SW 1271 (cell line): ENCODE measurements at regions not wholly inside any gene's neighbourhood (a gene's known extent, or its start where the extent isn't known, plus 50 kb on each side); places are given as distances from the start of the nearest gene placed in this dataset.

Source experiments
- DNase-seq, 2 experiments: peaks; one replicate each; lab custom pipeline; 2025; lab: John Stamatoyannopoulos, UW

- no peak for DNase-seq
Measured at GRCh38 chr11:81174646-81175330, 1558.9 kb downstream of the FAM181B start.

- no peak for DNase-seq
Measured at GRCh38 chr11:81165164-81165563, 1568.5 kb downstream of the FAM181B start.

GRCh38 chr11:81159900-81160299 is 1573.8 kb downstream of the FAM181B start:
- DNase-seq = no peak

- no peak for DNase-seq
Measured at GRCh38 chr11:81135570-81135969, 1598.1 kb downstream of the FAM181B start.

GRCh38 chr11:81129618-81130017 is 1604.0 kb downstream of the FAM181B start:
- no peak for DNase-seq

GRCh38 chr11:81112718-81113117 is 1620.9 kb downstream of the FAM181B start:
- no peak for DNase-seq

GRCh38 chr11:81104051-81104450 is 1629.6 kb downstream of the FAM181B start:
- no peak for DNase-seq

- DNase-seq = no peak
Measured at GRCh38 chr11:81098471-81098870, 1635.2 kb downstream of the FAM181B start.

- no peak for DNase-seq
Measured at GRCh38 chr11:81092522-81092921, 1641.1 kb downstream of the FAM181B start.

- DNase-seq = no peak
Measured at GRCh38 chr11:81089242-81089641, 1644.4 kb downstream of the FAM181B start.

- DNase-seq = no peak
Measured at GRCh38 chr11:81080476-81080875, 1639.6 kb upstream of the TENM4 start.

- no peak for DNase-seq
Measured at GRCh38 chr11:81072273-81072672, 1631.4 kb upstream of the TENM4 start.

- no peak for DNase-seq
Measured at GRCh38 chr11:81071606-81072005, 1630.8 kb upstream of the TENM4 start.

GRCh38 chr11:81070948-81071347 is 1630.1 kb upstream of the TENM4 start:
- no peak for DNase-seq

GRCh38 chr11:81059356-81059755 is 1618.5 kb upstream of the TENM4 start:
- no peak for DNase-seq

GRCh38 chr11:81052344-81053158 is 1611.7 kb upstream of the TENM4 start:
- no peak for DNase-seq

GRCh38 chr11:81039916-81040524 is 1599.2 kb upstream of the TENM4 start:
- DNase-seq = no peak

- no peak for DNase-seq
Measured at GRCh38 chr11:81036168-81036870, 1595.5 kb upstream of the TENM4 start.

GRCh38 chr11:81033779-81034540 is 1593.1 kb upstream of the TENM4 start:
- no peak for DNase-seq

GRCh38 chr11:81032906-81033305 is 1592.1 kb upstream of the TENM4 start:
- DNase-seq = no peak

GRCh38 chr11:81030186-81030585 is 1589.4 kb upstream of the TENM4 start:
- DNase-seq = no peak

- no peak for DNase-seq
Measured at GRCh38 chr11:81026032-81026431, 1585.2 kb upstream of the TENM4 start.
